GM12891 (cell line): ENCODE measurements at regions not wholly inside any gene's neighbourhood (a gene's known extent, or its start where the extent isn't known, plus 50 kb on each side); places are given as distances from the start of the nearest gene placed in this dataset.

Experiments used
- POLR2A ChIP-seq: IDR thresholded peaks from 2 replicates; pipeline ENCODE4 v1.6.1; 2011; ENCODE audit warnings: low read depth, low read length, control low read depth
- SPI1 ChIP-seq: IDR thresholded peaks from 2 replicates; pipeline ENCODE4 v1.6.1; 2011; ENCODE audit warnings: low read depth, low read length, control low read depth

- TF ChIP-seq POLR2A, result no peak
- no peak for TF ChIP-seq SPI1
Measured at GRCh38 chr13:78802912-78803311, 144.0 kb upstream of the OBI1 start.
